ENCODE measurements at regions not wholly inside any gene's neighbourhood (a gene's known extent, or its start where the extent isn't known, plus 50 kb on each side); places are given as distances from the start of the nearest gene placed in this dataset.
"Not testable (repeated sequence)": the region's sequence is repeated elsewhere in the genome, so short reads cannot be mapped to it uniquely, and the experiment has no call there.

DNA sequence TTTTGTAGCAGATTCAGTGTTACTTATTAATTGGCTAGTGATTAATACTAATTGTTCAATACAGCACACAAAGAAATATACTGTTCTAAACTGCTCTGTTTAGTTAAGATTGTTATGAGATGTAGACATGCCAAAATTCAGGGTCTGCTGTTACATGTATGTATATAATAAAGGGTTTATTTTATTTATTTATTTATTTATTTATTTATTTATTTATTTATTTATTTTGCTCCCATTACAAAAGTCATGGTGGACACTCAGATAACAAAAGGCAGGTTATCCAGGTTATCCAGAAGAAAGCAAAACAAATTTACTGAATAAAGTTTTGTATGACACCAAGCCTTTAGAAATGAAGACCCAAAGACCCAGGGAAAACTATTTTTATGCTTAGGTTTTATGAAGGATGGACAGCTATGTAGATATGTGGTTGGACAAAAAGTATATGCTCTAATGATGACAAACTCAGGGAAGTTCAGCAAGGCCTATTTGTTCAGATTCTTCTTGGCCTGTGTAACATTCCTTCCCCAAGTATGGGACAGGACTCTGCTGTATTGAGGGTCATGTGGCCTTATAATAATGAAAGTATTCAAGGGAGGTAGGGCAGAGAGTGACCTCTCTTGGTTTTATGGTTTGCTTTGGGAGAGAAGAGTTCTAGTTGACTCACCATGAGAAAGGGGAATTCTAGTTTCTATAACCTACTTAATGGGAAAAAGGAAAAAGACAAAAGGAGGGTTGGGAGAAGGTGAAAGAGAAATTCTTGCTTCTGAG lies 1056.8 kb downstream of the ROBO2 start:
- DNase-seq, result no peak
- Histone ChIP-seq H3K36me3 (ENCODE audit: control insufficient read depth in 2 of 3, insufficient read depth in 3 of 3, low read length in 3 of 3) (no peaks in the 10 kb centered on the region), H3K4me3 (ENCODE audit: low read length in 3 of 3) (no peak overlapping the region), H3K4me1 (ENCODE audit: control insufficient read depth in 2 of 3, insufficient read depth in 2 of 3, low read depth in 1 of 3, low read length in 3 of 3) (no peaks in the 10 kb centered on the region), H3K27ac (ENCODE audit: low read depth in 2 of 2, low read length in 2 of 2) (no peak overlapping the region), H3K9me3 (ENCODE audit: control insufficient read depth in 2 of 3, insufficient read depth in 1 of 3, low read length in 3 of 3) (no peaks in the 10 kb centered on the region), H3K27me3 (ENCODE audit: control insufficient read depth, insufficient read depth, low read length) (no peaks in the 10 kb centered on the region), H3K9ac (ENCODE audit: low read length in 3 of 3) (no peak overlapping the region)
- intact Hi-C loops (cut with DNase I), result no loop called here
- no peak for TF ChIP-seq CTCF (IDR thresholded peaks at IDR 0.05; ENCODE audit: borderline replicate concordance, extremely low read depth, insufficient read depth)
- no peak for FAIRE-seq

GRCh38 chr3:78098367-78098766 lies 1058.5 kb downstream of the ROBO2 start:
- TF ChIP-seq CTCF (IDR thresholded peaks at IDR 0.05; ENCODE audit: borderline replicate concordance, extremely low read depth, insufficient read depth), result no peak
- no peak for FAIRE-seq
- intact Hi-C loops (cut with DNase I), result no loop called here

GRCh38 chr3:78101384-78101783 lies 1061.5 kb downstream of the ROBO2 start:
- Histone ChIP-seq H3K9me3 (ENCODE audit: control insufficient read depth in 2 of 3, insufficient read depth in 1 of 3, low read length in 3 of 3) (no peaks in the 10 kb centered on the region), H3K36me3 (ENCODE audit: control insufficient read depth in 2 of 3, insufficient read depth in 3 of 3, low read length in 3 of 3) (no peaks in the 10 kb centered on the region), H3K27ac (ENCODE audit: low read depth in 2 of 2, low read length in 2 of 2) (no peak overlapping the region), H3K27me3 (ENCODE audit: control insufficient read depth, insufficient read depth, low read length) (no peaks in the 10 kb centered on the region), H3K9ac (ENCODE audit: low read length in 3 of 3) (no peak overlapping the region), H3K4me3 (ENCODE audit: low read length in 3 of 3) (no peak overlapping the region), H3K4me1 (ENCODE audit: control insufficient read depth in 2 of 3, insufficient read depth in 2 of 3, low read depth in 1 of 3, low read length in 3 of 3) (no peaks in the 10 kb centered on the region)
- FAIRE-seq, result no peak
- intact Hi-C loops (cut with DNase I), result no loop called here
- peak in 2 of 5 donors; percentile 26 to 31 for DNase-seq
- TF ChIP-seq CTCF (IDR thresholded peaks at IDR 0.05; ENCODE audit: borderline replicate concordance, extremely low read depth, insufficient read depth), result no peak

More at GRCh38 chr3:78098367-78098766, 1058.5 kb downstream of the ROBO2 start:
- no peak for DNase-seq
- H3K9me3 ChIP-seq (ENCODE audit: control insufficient read depth in 2 of 3, insufficient read depth in 1 of 3, low read length in 3 of 3), result no peaks in the 10 kb centered on the region
- no peaks in the 10 kb centered on the region for H3K36me3 ChIP-seq (ENCODE audit: control insufficient read depth in 2 of 3, insufficient read depth in 3 of 3, low read length in 3 of 3)
- H3K9ac ChIP-seq (ENCODE audit: low read length in 3 of 3), result no peak overlapping the region
- no peak overlapping the region for H3K27ac ChIP-seq (ENCODE audit: low read depth in 2 of 2, low read length in 2 of 2)
- H3K27me3 ChIP-seq (ENCODE audit: control insufficient read depth, insufficient read depth, low read length), result no peaks in the 10 kb centered on the region
- no peak overlapping the region for H3K4me3 ChIP-seq (ENCODE audit: low read length in 3 of 3)
- H3K4me1 ChIP-seq (ENCODE audit: control insufficient read depth in 2 of 3, insufficient read depth in 2 of 3, low read depth in 1 of 3, low read length in 3 of 3), result no peaks in the 10 kb centered on the region

GRCh38 chr3:78108269-78108961 lies 1068.5 kb downstream of the ROBO2 start:
- H3K4me1 ChIP-seq (ENCODE audit: control insufficient read depth in 2 of 3, insufficient read depth in 2 of 3, low read depth in 1 of 3, low read length in 3 of 3); H3K4me3 ChIP-seq (ENCODE audit: low read length in 3 of 3); H3K27ac ChIP-seq (ENCODE audit: low read depth in 2 of 2, low read length in 2 of 2); H3K9me3 ChIP-seq (ENCODE audit: control insufficient read depth in 2 of 3, insufficient read depth in 1 of 3, low read length in 3 of 3); H3K27me3 ChIP-seq (ENCODE audit: control insufficient read depth, insufficient read depth, low read length); intact Hi-C loops (cut with DNase I); H3K9ac ChIP-seq (ENCODE audit: low read length in 3 of 3); H3K36me3 ChIP-seq (ENCODE audit: control insufficient read depth in 2 of 3, insufficient read depth in 3 of 3, low read length in 3 of 3); FAIRE-seq: not testable (repeated sequence)
- peak in 1 of 5 donors; percentile 62 for DNase-seq
